ENCODE measurements at regions not wholly inside any gene's neighbourhood (a gene's known extent, or its start where the extent isn't known, plus 50 kb on each side); places are given as distances from the start of the nearest gene placed in this dataset.

DNA sequence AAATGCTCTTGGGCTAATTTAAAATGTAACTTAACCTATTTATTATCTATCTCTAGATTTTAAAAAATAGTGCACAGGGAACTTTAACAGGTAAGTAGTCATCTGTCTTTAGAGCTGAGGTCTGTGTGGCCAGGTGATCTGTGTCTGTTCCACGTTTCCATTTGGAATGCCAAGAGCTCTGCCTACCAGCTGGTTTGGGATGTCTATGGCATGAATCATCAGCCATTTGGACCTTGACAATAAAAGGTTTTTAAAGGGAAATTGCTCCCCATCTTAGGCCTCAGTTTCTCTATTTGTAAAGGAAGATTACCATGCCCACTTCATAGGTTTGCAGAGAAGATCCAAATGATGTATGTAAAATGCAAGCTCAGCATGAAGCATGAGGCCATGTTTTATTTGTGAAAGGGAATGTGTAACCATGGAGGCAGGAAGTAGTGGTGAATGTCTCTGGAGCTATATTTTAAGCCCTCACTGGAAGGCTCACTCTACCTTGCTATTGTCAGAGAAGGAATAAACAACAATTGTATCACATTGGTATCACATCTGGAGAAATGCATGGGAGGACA is 548.1 kb upstream of the LMCD1 start:
- DNase-seq (ENCODE audit: low spot score), result no peak
- Histone ChIP-seq H3K4me3 (no peak overlapping the region), H3K27ac (no peak overlapping the region)
- TF ChIP-seq, protein P1, sequence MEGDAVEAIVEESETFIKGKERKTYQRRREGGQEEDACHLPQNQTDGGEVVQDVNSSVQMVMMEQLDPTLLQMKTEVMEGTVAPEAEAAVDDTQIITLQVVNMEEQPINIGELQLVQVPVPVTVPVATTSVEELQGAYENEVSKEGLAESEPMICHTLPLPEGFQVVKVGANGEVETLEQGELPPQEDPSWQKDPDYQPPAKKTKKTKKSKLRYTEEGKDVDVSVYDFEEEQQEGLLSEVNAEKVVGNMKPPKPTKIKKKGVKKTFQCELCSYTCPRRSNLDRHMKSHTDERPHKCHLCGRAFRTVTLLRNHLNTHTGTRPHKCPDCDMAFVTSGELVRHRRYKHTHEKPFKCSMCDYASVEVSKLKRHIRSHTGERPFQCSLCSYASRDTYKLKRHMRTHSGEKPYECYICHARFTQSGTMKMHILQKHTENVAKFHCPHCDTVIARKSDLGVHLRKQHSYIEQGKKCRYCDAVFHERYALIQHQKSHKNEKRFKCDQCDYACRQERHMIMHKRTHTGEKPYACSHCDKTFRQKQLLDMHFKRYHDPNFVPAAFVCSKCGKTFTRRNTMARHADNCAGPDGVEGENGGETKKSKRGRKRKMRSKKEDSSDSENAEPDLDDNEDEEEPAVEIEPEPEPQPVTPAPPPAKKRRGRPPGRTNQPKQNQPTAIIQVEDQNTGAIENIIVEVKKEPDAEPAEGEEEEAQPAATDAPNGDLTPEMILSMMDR (IDR thresholded peaks at IDR 0.05), result no peak

DNA sequence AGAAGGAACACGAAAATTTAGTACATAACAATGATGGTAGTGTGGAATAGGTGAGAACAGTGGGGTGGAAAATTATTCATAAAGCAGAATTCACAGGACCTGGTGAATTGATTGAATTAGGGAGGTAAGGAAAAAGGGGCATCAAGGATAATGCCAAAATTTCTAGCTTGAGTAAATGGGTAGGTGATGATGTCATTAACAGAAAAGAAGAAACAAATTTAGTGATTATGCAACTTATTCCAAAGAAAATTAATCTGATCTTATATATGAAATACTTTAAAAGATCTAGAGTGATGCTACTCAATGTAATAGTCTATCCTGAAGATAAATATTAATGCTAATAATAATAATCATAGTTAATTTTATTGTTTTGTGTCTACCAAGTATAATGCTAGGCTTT is 544.6 kb upstream of the LMCD1 start:
- H3K27ac ChIP-seq, result no peak overlapping the region
- no peak overlapping the region for H3K4me3 ChIP-seq
- DNase-seq (ENCODE audit: low spot score), result no peak
- TF ChIP-seq, protein P1 (IDR thresholded peaks at IDR 0.05), result no peak

DNA sequence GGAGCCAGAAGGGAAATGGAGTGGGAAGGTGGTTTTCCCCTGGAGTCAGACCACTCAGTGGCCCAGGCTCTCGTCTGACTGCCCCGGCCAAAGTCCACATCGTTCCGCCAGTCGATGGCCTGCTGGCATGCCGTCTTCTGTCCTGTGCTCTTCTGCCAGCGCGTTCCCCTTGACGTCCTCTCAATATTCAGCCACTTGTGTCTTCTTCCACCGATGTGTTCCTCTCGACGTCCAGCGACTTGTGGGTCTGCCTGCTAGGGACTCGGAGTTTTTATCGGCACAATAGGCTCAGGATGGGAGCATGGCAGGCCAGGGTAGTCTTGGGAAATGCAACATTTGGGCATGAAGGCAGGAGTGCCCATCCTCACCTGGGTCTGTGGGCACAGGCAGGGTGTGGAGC is 542.5 kb upstream of the LMCD1 start:
- TF ChIP-seq, protein P1 (IDR thresholded peaks at IDR 0.05), result no peak
- H3K4me3 ChIP-seq, result no peak overlapping the region
- DNase-seq (ENCODE audit: low spot score), result no peak
- H3K27ac ChIP-seq, result no peak overlapping the region

DNA sequence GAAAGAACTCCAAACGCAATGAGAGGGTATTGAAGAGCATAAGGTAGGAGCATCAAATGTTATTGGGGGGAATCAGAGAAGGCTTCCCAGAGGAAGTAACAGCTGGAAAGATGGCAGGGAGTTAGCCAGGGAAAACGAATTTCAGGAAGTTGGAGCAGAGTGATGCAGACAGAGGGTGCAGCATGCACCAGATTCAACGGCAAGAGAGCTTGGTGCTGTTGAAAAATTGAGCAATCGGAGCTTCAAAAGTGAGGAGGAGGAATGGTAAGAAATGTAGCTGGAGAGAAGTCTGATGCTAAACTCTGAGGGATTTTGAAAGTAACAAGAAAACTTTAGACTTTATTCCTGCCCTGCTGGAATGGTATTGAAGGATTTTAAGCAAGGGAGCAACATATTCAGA is 541.0 kb upstream of the LMCD1 start:
- Histone ChIP-seq H3K27ac (no peak overlapping the region), H3K4me3 (no peak overlapping the region)
- no peak for DNase-seq (ENCODE audit: low spot score)
- TF ChIP-seq, protein P1 (IDR thresholded peaks at IDR 0.05), result no peak

DNA sequence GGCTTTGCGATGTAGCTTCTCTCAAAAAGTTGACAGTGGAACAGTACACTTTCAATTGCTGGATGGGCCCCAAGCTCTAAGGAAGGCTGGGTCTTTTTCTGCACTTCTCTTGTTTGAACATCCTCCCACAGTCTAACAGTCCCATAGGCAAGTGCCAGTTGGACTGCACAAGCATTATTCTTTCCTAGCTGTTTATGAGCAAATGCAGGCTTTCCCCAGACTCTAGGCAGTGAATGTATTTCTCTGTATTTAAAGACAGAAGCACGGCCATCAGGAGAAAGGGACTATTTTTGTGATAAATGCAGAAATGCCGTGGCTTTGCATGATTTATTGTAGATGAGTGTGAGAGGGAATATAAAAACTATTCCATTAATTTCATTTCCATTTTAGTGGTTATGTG is 539.3 kb upstream of the LMCD1 start:
- no peak for DNase-seq (ENCODE audit: low spot score)
- TF ChIP-seq, protein P1 (IDR thresholded peaks at IDR 0.05), result no peak
- H3K27ac ChIP-seq, result no peak overlapping the region
- no peak overlapping the region for H3K4me3 ChIP-seq

DNA sequence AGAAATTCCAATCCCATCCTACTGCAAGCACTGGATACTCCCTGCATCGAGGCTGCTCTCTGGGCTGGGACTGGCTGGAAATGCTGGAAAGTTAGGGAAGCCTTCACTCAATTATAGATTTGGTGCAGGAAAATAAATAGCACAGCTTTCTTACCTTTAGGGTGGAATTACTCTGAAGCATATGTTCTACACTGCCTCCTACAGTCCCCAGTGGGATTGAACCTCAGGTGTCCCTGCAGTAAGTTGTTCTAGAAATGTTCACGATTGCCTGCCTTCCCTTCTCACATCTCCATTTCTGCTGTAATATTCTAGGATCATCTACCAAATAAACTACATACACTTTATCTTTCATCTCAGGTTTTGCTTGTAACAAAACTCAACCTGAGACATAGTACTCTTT is 536.7 kb upstream of the LMCD1 start:
- no peak overlapping the region for H3K4me3 ChIP-seq
- no peak for DNase-seq (ENCODE audit: low spot score)
- TF ChIP-seq, protein P1 (IDR thresholded peaks at IDR 0.05), result no peak

DNA sequence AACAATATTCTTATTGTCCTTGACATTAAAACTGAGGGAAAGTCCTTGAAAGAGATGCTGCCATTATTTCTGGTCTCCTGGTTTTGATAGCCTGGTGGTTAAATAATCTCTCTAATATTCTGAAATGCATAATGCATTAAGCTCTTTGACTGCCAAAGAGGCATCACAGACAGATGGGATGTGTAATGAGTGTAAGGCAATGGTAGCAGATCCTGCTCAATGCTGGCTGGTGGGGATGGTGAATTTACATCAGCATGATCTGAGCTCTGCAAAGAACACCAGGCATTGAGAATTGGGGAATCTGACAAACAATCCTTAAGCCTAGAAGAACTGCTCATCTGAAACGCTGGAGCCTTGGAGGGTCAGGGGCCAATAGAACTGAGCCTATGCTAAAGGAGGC is 528.6 kb upstream of the LMCD1 start:
- DNase-seq (ENCODE audit: low spot score), result no peak
- no peak overlapping the region for H3K4me3 ChIP-seq
- TF ChIP-seq, protein P1 (IDR thresholded peaks at IDR 0.05), result no peak
- no peak overlapping the region for H3K27ac ChIP-seq

More for the DNA sequence above, 536.7 kb upstream of the LMCD1 start:
- H3K27ac ChIP-seq, result no peak overlapping the region
